Inflammatory macrophage treated with lipopolysaccharide for 1 hour (primary cell): ENCODE measurements at regions not wholly inside any gene's neighbourhood (a gene's known extent, or its start where the extent isn't known, plus 50 kb on each side); places are given as distances from the start of the nearest gene placed in this dataset.
"Not testable (repeated sequence)": the region's sequence is repeated elsewhere in the genome, so short reads cannot be mapped to it uniquely, and the experiment has no call there.

Experiments used
- DNase-seq, 2 donors: peaks; one replicate each; pipeline ENCODE4 v3.0.0-alpha.2; 2020 to 2022

DNA sequence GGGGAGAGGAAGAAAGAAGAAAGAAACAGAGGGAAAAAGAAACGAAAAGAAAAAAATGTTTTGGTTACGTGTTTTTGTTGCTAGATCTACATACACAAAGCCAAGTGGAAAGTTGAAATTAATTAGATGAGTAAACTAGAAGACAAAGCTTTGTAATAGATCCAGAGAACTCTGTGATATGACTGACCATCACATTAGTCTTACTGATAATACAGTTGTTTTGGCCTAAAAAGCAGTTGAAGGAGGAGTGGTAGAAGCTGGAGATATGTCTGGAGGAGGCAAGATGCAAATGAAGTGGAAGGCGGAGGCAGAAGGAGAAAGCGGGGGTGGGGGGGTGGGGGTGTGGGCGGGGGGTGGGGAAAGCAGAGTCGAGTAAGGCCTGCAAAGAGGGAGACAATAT, 500.1 kb upstream of the ID4 start:
- DNase-seq = no peak

DNA sequence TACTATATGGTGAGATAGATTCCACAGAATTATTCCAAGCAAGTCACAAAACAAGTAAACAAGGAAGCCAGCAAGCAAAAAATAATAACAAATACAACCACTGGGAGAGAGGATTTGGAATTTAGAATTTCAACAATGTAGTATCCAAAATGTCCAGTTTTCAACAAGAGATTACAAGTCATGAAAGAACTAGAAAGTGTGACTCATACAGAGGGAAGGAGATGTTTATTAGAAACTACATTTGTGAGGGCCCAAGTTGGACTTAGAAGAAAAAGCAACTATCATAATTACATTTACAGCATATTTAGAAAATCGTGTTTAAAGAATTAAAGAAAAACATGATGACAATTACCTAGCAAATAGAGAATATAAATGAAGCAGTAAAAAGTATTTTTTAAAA, 494.6 kb upstream of the ID4 start:
- DNase-seq = no peak

DNA sequence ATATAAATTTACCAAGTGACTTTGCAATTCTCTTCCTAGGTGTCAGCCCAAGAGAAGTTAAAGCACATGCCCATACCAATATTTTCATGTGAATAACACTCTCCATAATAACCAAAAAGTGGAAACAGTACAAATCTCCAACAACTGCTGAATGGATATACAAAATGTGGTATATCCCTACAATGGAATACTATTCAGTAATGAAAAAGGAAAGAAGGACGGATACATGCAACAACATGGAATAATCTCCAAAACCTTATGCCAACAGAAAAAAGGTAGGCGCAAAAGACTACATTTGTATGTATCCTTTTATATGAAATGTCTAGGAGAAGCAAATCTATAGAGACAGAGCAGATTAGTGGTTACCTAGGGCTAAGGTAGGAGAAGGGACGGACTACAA, 487.7 kb upstream of the ID4 start:
- DNase-seq = no peak

DNA sequence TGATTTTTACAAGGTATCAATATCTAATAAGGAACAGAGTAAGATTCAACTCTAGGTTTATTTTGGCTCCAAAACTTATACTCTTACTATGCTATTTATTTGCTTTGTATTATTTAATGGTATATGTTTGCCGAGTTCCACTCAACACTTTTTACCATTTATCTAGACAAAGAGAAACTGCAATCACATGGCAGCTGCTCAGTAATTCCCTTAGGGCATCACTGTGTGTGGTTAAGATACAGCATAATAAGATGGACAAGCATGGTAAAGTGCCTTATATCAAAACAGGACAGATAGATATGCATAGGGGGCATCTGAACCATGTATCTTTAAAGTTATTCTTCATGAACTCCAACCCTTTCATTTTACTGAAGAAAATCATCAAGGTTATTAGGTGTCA, 483.0 kb upstream of the ID4 start:
- DNase-seq = no peak

DNA sequence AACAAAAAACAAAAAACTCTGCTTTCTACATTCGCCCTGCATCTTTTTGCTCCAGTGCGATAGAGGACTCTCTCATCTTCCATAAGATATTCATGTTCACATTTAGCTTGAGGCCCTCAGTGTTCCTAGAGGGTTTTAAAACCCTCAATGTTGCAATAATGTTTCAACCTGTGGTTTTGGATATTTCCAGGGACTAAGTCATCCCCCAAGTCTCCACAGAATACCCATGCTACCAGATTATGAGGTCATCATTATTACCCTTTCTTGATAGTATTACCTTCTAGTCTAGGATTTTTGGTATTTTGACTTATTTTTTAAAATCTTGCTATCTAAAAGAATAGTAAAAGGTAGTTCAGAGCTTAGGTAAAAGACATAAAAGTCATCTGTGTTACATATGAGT, 480.5 kb upstream of the ID4 start:
- DNase-seq = no peak

DNA sequence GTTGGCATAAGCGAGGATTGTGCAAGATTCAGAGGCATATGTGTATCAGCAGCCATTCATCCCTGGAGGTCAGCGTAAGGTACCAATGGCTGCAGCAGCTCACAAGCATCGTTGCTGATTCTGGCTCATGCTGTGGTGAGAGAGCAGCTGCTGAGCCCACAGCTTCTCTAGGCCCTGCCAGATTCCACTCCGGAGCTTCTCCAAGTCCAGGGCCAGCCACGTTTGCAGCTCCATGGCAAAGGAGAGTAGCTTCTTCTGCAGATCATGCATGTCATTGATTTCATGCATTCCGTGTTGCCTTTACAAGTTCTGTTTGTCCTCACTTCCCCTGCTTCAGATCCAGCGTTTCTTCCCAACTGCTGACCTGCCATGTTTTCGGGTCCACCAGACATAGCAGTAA, 474.8 kb upstream of the ID4 start:
- no peak for DNase-seq

DNA sequence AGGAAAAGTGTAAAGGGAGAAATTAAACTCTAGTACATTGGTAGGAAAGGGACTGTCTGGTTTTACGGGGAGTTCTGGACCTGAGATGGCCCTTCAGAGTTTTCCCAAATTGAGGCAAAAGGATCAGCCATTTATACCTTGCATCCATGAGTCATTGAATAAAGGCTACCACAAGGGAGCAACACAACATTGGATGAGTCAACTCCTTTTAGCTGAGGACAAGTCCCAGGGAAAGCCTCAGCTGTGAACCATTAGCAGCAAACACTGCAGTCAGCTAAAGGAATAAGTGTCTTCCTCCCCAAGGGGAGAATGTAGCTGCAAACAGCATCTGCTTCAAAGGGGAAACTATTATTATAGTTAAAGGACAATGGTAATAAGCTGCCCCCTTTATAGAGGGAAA, 468.7 kb upstream of the ID4 start:
- no peak for DNase-seq

DNA sequence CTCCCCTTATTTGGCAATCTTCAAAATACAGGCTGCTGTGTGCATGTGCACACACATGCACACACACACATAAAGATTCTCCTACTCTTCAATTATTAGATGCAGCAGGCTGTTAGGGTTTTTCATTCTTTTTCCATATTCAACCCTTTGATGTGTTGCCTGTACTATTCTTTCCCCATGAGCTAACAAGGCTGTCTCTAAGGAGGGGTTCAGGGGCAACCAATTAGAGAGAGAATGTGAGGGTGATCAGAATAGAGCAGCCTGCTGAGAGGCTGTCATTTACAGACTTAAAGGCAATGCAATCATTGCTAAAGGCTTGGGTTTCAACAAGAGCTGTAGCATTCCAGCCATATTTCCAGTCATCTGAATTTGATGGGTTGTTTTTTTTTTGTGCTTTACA, 467.4 kb upstream of the ID4 start:
- DNase-seq = no peak

DNA sequence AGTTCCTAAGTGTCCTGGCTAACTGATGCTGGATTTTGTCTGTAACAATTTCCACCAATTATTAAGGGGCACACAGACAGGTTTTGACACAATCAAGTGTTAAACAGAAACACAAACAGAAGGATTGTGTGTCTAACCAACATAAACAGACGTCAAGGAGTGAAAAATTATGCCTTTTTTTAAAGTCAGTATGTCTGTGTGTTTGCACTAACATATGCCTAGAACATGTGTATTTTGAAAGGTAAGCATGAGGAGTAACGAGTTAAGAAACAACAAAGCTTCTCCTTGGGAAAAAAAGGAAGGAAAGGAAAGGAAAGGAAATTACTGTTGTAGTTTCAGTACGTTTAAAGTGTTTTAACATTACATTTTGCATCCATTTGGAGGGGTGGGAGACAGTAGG, 466.3 kb upstream of the ID4 start:
- DNase-seq = no peak

DNA sequence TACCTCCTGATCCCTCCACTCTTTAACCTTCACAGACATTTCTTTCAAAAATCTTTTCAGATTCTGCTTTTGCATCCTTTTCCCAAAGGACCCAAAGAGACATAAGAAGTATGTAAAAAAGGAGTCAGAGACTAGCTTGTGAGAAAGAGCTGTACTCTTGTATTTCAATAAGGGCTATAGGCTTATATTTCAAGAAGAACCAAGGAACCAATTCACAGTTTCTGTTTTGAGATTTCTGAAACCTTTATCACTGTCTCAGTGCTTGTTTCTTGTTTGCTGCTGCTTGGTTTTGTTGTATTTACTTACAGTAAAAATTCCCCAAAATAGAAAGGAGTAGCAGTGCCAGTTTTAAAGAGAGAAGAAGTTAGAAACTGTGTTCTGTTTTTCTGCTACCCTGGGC, 461.6 kb upstream of the ID4 start:
- DNase-seq = no peak

DNA sequence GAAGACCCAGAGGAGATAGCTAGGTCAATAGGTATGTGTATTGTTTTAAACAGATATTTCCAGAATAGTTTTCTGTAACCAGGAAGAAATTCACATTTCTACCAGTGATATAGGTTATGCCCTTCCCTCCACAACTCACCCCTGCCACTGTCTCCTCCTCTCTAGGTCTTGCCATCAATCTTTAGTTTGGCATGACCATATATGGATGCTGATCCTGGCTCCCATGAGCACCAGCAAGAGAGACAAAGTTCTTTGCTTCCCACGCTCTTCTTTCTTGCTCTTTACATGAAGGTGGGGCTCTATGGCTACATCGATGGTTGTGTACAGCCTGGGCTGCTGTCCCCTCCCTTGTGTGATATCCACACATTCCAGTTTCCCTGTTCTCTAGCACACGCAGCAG, 459.4 kb upstream of the ID4 start:
- DNase-seq = no peak

DNA sequence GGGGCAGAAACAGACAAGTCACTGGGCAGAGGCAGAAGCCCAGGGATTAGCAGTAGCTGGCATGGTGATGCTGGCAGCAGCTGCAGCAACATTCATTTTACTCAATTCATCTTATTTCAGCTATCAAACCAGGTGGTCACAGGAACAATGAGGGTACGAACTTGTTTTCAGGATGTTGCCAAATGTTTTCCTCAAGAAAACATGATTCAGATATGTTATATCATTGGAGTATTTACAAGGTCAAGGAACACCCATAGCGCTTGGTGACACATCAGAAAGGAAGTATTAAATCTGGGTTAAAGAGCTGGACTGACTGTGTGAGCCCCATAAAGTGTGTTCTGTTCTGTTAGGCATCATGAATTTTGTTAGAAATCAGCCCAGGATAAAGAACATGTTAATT, 456.9 kb upstream of the ID4 start:
- no peak for DNase-seq

DNA sequence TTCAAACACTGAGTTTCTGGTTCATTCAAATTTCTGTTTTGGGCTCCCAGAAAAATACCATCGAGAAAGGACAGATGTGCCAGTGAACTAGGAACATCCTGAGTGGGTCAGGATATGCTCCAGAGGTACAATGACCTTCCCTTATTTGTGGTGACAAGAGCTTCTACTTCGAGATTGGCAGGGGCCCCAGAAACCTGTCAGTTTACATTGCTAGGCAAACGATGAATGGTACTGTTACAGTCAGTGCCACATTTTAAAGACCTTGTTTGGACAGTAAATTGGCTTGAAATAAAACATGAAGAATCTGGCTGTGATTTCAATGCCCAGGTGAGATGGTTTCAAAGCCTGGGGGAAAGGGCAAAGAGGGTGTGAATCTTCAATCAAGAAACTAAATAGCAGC, 454.5 kb upstream of the ID4 start:
- DNase-seq = no peak

DNA sequence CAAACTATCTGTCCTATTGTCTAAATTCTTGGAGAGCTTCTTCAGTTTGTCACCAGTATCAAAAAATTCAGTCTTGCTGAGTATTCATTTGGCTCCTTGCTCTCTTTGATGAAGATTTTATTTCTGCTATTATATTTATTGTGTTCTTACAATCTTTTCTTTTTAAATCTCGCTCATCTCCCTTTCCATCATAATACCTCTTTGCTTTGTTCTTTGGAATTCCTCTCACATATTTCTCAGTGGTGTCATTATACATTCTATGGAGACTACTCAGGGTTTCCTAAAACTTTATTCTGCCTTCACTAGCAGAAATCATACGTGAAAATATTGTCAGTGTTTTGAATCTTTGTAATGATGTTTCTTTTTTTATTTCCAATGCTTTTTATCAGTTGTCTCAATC, 445.2 kb upstream of the ID4 start:
- no peak for DNase-seq

DNA sequence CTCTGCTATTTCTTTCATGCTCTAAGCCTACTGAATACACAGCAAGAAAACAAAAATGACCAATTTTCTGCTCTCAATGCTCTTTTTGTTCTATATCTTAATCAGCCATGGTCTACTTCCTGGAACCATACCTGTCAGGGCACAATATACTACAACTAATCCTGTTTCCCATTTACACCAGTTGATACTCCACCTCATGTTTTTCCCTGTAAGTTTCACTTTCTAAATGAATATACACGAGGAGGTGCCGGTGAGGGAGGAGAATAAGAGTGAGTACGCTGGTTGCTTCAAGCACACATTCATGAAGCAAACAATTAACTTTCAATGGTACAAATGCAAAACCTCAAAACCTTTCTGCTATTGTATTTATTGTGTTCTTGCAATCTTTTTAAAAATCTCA, 443.1 kb upstream of the ID4 start:
- DNase-seq = no peak

DNA sequence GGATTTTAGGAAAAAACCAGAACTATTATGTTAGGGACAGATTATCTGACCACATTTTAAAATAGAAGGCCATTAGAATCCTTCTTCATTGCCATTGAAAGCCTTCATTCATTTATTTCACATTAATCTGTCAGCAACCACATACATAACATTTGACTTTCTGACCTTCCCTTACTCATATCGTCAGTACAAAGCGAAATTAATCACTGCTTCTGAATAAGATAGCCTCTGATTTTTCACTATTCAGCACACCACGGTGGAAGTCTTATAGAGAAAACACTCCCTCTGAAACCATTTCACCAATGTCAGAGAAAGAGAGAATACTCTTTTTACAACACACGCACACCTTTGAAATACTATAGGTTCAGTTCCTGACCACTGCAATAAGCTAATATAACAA, 442.5 kb upstream of the ID4 start:
- no peak for DNase-seq

DNA sequence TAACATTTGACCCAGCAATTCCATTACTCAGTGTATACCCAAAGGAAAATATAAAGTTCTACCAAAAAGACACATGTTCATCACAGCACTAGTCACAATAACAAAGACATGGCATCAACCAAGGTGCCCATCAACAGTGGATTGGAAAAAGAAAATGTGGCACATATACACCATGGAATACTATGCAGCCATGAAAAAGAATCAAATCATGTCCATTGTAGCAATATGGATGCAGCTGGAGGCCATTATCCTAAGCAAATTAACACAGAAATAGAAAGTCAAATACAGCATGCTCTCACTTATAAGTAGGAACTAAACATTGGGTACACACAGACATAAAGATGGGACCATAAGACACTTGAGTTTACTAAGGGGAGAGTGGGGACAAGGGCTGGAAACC, 441.9 kb upstream of the ID4 start:
- DNase-seq = no peak

DNA sequence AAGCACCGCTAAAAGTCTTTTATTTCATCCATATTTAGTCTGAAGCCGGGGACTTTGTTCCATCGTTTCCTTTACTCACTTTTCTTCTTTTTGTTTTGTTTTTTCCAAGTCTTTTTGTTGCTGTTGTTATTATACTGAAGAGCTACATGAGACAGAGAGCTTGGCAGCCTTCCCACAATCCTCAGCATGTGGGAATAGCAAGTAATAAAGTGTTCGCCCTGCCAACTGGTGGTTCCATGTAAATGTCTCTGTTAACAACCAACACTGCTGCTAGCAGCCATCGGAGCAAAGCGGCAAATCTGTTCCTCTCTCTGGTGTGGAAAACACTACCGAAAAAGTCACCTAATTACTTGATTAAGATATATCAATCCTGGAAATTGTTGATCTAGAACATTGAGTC, 437.8 kb upstream of the ID4 start:
- no peak for DNase-seq

DNA sequence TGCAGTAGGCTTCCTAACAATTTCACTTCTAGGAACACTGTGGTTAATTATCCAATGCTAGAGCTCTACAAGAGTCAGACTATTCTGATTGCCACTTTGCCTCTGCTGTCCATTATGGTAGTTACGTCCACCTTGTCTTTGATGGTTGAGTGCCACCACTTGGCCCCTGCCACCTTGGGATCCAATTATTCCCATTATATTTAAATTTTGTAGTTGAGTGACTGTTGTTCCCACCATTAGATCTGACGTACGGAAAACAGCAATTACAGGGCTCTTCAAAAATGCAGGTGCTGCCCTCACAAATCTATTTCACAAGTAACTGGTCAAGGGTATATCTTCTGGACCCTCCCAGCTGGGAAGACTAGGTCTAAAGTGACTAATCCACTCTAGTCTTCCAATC, 432.3 kb upstream of the ID4 start:
- not testable (repeated sequence) for DNase-seq

DNA sequence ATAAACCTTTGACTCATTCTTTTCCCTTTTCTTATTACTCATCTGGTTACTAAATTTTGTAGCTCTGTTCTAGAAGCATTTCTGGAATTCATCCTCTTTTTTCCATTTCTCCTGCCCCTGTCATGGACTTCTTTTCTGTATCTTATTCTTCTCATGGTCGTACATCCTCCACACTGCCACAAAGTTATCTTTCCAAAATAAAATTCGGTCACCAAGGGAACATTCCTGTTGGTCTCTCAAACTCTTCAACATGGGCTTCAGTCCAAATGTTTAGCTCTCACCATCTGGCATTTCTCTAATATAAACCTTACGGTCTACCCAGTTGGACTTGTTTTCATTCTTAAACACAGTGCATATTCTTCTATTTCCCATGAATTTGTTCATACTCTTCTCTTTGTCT, 428.8 kb upstream of the ID4 start:
- DNase-seq = no peak

DNA sequence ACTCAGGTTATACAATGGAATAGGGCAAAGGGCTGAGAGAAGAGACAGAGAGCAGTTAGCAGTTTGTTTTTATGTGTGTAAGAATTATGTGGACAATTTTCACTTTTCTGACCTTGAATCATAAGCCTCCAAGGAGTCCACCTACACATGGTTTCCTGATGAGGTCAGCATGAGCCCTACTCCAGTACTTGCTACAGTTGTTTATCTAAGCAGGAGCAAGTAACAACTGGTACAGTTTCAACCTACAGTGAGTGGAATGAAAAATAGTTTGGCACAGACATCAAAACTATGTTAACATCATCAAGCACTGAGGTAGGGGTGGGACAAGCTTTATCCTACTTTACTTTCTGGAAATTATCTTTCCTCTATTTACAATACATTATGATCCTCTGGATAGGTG, 426.7 kb upstream of the ID4 start:
- DNase-seq = no peak

DNA sequence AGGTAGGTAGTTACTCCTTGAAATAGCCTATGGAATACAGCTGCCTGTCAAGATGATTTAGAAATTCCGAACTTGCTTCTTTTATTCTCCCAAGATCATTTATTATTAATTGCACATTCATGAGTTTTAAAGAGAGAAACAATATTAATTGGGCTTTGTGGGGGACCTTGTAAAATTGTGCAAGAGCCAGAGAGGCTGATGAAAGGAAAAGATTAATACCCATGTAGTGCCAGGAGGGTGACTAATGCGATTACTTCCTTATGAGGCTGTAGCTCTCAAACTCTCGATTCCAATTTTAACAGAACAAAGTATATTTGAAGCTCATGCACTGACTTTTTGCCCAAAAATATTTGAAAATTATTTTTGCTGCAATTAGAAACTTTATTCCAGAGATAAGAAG, 423.8 kb upstream of the ID4 start:
- DNase-seq = no peak

DNA sequence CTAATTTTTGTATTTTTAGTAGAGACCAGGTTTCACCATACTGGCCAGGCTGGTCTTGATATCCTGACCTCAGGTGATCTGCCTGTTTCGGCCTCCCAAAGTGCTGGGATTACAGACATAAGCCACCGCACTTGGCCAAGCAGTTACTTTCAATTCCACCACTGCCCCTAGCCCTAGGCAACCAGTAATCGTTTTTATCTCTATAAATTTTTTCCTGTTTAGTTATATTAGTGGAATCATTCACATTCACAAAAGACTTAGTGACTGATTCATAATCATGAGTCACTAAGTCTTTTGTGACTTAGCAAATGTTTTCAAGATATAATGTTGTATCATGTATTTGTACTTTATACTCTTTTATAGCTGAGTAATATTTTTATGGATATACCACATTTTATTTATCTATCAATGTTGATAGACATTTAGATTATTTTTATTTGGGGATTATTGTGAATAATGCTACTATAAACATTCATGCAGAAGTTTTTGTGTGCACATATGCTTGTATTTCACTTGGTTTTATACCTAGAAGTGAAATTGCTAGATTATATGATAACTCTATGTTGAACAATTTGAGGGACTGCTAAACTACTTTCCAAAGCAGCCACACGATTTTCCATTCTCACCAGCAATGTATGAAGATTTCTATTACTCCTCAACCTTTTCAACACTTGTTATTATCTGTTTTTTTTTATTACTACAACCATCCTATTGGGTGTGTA, 421.4 kb upstream of the ID4 start:
- no peak for DNase-seq

DNA sequence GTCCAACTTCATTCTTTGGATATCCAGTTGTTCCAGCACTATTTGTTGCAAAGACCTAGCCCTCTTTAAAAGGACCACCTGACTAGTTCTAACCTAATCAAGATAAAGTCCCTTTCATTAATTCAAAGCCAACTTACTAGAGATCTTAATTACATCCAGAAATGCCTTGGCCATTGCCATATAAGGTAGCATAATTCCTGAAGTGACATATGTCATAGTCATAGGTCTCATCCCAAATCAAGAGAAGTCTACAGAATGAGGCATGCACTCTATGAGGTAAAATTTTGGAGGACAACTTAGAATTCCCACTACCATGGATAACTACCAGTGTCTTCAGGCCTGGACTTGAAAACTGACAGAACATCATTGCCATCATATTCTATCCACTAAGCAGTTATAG, 420.4 kb upstream of the ID4 start:
- no peak for DNase-seq

DNA sequence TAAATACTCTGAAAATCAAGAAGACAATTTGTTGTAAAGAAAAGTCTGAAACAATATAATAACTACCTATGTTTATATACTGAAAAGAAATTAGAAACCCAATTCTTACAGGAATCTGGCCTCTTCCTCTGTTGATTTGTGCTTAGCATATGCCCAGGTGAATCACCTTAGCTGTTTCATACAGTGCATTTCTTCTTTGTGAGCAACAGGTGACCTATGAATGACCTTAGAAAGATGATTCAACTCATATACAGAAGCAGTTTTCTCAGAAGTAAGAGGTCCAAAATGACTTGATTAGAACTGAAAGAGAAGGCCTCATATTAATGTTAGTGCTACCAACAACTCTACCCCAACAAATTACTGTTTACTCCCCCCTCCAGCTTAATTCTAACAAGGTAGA, 419.5 kb upstream of the ID4 start:
- DNase-seq = no peak

DNA sequence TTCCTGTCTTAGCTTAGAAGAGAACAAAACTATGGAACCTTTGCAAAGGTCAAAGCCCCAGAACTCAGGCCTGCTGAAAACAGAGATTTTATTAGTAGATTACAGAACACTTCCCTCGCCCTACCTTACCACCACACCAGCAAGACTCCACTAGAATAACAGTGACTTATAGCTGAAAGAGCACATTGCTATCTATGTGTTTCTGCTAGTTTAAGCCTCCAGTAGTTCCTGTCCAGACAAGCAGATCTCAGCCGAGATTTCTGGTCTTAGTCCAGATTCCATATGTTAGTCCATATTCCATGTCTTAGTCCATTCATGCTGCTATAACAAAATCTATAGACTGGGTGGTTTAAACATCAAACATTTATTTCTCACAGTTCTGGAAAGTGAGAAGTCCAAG, 412.3 kb upstream of the ID4 start:
- no peak for DNase-seq
